ENCODE measurements at regions not wholly inside any gene's neighbourhood (a gene's known extent, or its start where the extent isn't known, plus 50 kb on each side); places are given as distances from the start of the nearest gene placed in this dataset.
A peak's percentile ranks its signal among the peaks of the same experiment; 100 is the strongest.

GRCh38 chr1:114302821-114303220 is 149.2 kb upstream of the SYT6 start:
- Histone ChIP-seq H3K27ac (ENCODE audit: extremely low read depth, low read depth, low read length) (no peak overlapping the region), H2AFZ (ENCODE audit: low read depth, low read length) (no peak overlapping the region), H3K4me2 (ENCODE audit: insufficient read depth, low read length) (no peak overlapping the region), H3K4me3 (no peak overlapping the region), H3K36me3 (ENCODE audit: control insufficient read depth, insufficient read depth, low read length) (no peaks in the 10 kb centered on the region), H3K27me3 (ENCODE audit: control insufficient read depth in 2 of 2, insufficient read depth in 2 of 2, low read length in 2 of 2) (peaks cover 29 to 34% of the 10 kb centered on the region in 2 experiments), H4K20me1 (replicated peaks; ENCODE audit: control insufficient read depth, insufficient read depth, low read length) (no peaks in the 10 kb centered on the region), H3K79me2 (ENCODE audit: control insufficient read depth, insufficient read depth, low read length) (no peaks in the 10 kb centered on the region), H3K9me1 (ENCODE audit: control insufficient read depth, insufficient read depth, low read length) (no peaks in the 10 kb centered on the region), H3K9me3 (replicated peaks; ENCODE audit: control insufficient read depth, insufficient read depth, low read depth, low read length) (no peaks in the 10 kb centered on the region), H3K9ac (ENCODE audit: insufficient read depth in 1 of 2, low read depth in 2 of 2, low read length in 2 of 2) (no peak overlapping the region), H3K4me1 (replicated peaks in 1 of 2; ENCODE audit: control insufficient read depth in 2 of 2, insufficient read depth in 2 of 2, low read length in 2 of 2) (no peaks in the 10 kb centered on the region)
- POLR2A ChIA-PET, result interaction anchor here (0.6 kb wide), 1 partner anchor 20 kb away, joined by 3 read pairs; no protein-coding TSS in a partner anchor
- DNase-seq (ENCODE audit: extremely low read depth in 1 of 4, low spot score in 3 of 4), result no peak
- ATAC-seq, result no peak
- intact Hi-C loops (cut with micrococcal nuclease), result no loop called here
- FAIRE-seq, result no peak
- no TSS peak for BruUV-seq (replicated peaks)
- 12% methylated on average over 1 of the region's 2 CpGs for WGBS (ENCODE audit: insufficient coverage, low coverage, missing lambda C conversion rate)
- in situ Hi-C loops (cut with MboI), result no loop called here
- CTCF ChIA-PET (ENCODE audit: low intra/inter-chr PET ratio), result no interaction called here
- TF ChIP-seq ZBTB11 (CRISPR knock-in tag; IDR thresholded peaks at IDR 0.05), result 0 out of 6 replicates have a peak, but pooled peaks of 1 of the 3 experiments have one; percentile 11
- no peak for TF ChIP-seq KAT7 (CRISPR knock-in tag; IDR thresholded peaks at IDR 0.05; ENCODE audit: borderline replicate concordance)

All from K562 (cell line).